ENCODE measurements at regions not wholly inside any gene's neighbourhood (a gene's known extent, or its start where the extent isn't known, plus 50 kb on each side); places are given as distances from the start of the nearest gene placed in this dataset.

DNA sequence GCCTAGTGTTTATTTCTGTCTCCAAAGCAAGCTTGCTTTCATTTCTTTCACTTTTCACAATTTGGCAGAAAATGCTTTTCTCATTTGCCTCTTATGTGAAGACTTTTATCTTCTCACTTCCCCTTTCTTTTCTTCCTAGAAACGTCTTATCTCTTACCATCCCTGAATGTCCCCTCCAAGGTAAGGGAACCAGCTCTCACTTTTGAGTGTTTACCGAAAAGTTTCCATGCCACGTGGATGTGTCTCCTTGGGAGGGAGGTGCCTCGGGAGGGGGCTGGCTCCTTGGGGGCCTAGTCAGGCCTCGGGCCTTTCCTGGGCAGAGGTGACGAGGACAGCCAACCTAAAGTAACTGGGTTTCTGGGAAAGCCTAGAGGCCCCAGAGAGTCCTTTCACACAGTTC is 127.4 kb downstream of the CD24 start:
- TF ChIP-seq, protein P1, sequence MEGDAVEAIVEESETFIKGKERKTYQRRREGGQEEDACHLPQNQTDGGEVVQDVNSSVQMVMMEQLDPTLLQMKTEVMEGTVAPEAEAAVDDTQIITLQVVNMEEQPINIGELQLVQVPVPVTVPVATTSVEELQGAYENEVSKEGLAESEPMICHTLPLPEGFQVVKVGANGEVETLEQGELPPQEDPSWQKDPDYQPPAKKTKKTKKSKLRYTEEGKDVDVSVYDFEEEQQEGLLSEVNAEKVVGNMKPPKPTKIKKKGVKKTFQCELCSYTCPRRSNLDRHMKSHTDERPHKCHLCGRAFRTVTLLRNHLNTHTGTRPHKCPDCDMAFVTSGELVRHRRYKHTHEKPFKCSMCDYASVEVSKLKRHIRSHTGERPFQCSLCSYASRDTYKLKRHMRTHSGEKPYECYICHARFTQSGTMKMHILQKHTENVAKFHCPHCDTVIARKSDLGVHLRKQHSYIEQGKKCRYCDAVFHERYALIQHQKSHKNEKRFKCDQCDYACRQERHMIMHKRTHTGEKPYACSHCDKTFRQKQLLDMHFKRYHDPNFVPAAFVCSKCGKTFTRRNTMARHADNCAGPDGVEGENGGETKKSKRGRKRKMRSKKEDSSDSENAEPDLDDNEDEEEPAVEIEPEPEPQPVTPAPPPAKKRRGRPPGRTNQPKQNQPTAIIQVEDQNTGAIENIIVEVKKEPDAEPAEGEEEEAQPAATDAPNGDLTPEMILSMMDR (IDR thresholded peaks at IDR 0.05; ENCODE audit: low read depth, low read length, missing input control), result no peak
- TF ChIP-seq YY1 (IDR thresholded peaks at IDR 0.05), result no peak
- TF ChIP-seq SP1 (IDR thresholded peaks at IDR 0.05), result no peak
- TF ChIP-seq RAD21 (IDR thresholded peaks at IDR 0.05), result no peak
- no peak for TF ChIP-seq REST (IDR thresholded peaks at IDR 0.05)
- TF ChIP-seq GABPA (IDR thresholded peaks at IDR 0.05 in 1 of 2, conservative IDR thresholded peaks at IDR 0.05 in 1 of 2), result no peak
- TF ChIP-seq ATF3 (IDR thresholded peaks at IDR 0.05), result no peak
- no peak for TF ChIP-seq ZBTB33 (IDR thresholded peaks at IDR 0.05)
- no peak for TF ChIP-seq JUND (IDR thresholded peaks at IDR 0.05)
- TF ChIP-seq TAF1 (conservative IDR thresholded peaks at IDR 0.05), result no peak
- no peak for TF ChIP-seq FOXA1 (IDR thresholded peaks at IDR 0.05)
- TF ChIP-seq EGR1 (IDR thresholded peaks at IDR 0.05; ENCODE audit: low read depth in 2 of 2), result no peak
